ENCODE measurements at regions not wholly inside any gene's neighbourhood (a gene's known extent, or its start where the extent isn't known, plus 50 kb on each side); places are given as distances from the start of the nearest gene placed in this dataset.

DNA sequence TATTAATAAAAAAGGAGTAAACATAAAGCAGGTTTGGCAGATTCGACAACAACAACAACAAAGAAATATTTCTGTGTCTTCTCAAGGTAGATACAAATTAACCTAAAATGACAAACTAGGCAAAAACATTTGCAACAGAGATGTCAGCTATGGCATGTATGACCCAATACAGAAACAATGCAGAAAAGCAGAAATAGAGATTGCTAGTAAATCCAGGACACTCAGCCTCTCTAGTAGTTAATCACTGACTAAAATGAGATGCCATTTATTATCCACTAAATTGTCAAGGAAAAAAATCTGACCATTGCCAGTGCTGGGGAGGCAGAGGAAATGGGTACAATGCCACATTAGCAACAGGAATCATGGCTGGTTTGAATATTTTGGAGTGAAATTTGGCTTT is 250.5 kb downstream of the TEX29 start:
- Mint-ChIP-seq H3K9me3 (peaks cover 29 to 58% (median 41%) of the 10 kb centered on the region in 7 donors), H3K36me3 (no peaks in the 10 kb centered on the region), H3K4me3 (no peak overlapping the region), H3K27ac (no peak overlapping the region), H3K4me1 (no peaks in the 10 kb centered on the region), H3K27me3 (ENCODE audit: low read depth in 3 of 3) (no peaks in the 10 kb centered on the region)
- Histone ChIP-seq H4K20me1 (ENCODE audit: insufficient read depth, low read length) (no peaks in the 10 kb centered on the region), H2AFZ (ENCODE audit: insufficient read depth, low read depth, low read length, poor library complexity, severe bottlenecking) (no peak overlapping the region), H3K9me3 (replicated peaks in 1 of 2; ENCODE audit: control insufficient read depth in 1 of 2, insufficient read depth in 1 of 2, low read length in 2 of 2) (peaks cover 44 to 68% of the 10 kb centered on the region in 2 donors), H3K4me1 (ENCODE audit: control insufficient read depth in 1 of 2, insufficient read depth in 2 of 2, low read length in 2 of 2) (no peaks in the 10 kb centered on the region), H3K4me3 (replicated peaks in 1 of 3; ENCODE audit: low read depth in 2 of 3, low read length in 3 of 3) (no peak overlapping the region), H3K36me3 (replicated peaks in 1 of 2; ENCODE audit: control insufficient read depth in 1 of 2, insufficient read depth in 2 of 2, low read length in 2 of 2) (no peaks in the 10 kb centered on the region), H3K9ac (ENCODE audit: insufficient read depth, low read length, poor library complexity, severe bottlenecking) (no peak overlapping the region), H3K27ac (ENCODE audit: low read depth in 1 of 2, low read length in 2 of 2) (no peak overlapping the region), H3K27me3 (ENCODE audit: control insufficient read depth in 2 of 2, insufficient read depth in 2 of 2, low read length in 2 of 2) (no peaks in the 10 kb centered on the region), H3K79me2 (ENCODE audit: insufficient read depth, low read length) (no peaks in the 10 kb centered on the region), H3K4me2 (replicated peaks; ENCODE audit: extremely low read depth, low read length, poor library complexity, severe bottlenecking) (no peak overlapping the region)
- WGBS (ENCODE audit: insufficient coverage) = no CpG with 5 or more reads among the region's 1 CpG
- TF ChIP-seq, protein P1, sequence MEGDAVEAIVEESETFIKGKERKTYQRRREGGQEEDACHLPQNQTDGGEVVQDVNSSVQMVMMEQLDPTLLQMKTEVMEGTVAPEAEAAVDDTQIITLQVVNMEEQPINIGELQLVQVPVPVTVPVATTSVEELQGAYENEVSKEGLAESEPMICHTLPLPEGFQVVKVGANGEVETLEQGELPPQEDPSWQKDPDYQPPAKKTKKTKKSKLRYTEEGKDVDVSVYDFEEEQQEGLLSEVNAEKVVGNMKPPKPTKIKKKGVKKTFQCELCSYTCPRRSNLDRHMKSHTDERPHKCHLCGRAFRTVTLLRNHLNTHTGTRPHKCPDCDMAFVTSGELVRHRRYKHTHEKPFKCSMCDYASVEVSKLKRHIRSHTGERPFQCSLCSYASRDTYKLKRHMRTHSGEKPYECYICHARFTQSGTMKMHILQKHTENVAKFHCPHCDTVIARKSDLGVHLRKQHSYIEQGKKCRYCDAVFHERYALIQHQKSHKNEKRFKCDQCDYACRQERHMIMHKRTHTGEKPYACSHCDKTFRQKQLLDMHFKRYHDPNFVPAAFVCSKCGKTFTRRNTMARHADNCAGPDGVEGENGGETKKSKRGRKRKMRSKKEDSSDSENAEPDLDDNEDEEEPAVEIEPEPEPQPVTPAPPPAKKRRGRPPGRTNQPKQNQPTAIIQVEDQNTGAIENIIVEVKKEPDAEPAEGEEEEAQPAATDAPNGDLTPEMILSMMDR (IDR thresholded peaks at IDR 0.05) = no peak
- intact Hi-C loops (cut with micrococcal nuclease) = no loop called here
- no peak for DNase-seq

DNA sequence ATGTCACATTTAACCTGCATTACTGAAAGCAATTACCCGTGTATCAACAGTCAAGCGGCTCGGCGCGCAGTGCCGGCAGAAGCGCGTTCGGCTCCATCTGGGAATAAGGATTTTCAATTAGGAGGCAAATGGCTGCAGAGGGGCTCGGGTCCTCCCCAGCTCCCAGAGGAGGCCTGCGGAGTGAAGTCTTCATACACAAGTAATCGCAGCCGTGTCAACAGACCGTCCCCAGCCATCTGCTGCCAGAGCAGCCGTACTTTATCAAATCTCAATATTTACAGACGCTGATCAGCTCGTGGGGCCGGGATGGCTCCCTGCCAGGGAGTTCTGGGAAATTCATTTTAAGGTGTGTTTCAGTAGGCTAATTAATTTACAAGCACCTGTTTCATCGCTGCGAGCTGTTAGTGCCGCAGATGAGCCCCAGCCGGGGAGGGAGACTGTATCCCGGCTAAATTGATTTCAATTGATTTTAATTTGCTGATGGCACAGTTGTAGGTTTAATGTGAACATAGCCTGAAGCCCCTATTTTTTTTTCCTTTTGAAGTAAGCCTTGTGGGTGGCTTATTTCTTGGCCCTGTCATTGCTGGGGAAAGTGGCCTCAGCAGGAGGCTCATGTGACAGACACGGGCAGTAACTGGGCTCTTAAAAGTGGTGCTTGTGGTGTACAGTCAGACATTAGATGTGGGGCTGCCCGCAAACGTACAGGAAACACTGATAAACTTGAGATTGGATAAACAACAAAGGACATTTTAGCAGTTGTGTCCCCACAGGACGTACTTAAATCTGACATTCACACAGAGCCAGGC is 252.7 kb downstream of the TEX29 start:
- H3K4me3 Mint-ChIP-seq = no peak overlapping the region
- intact Hi-C loops (cut with micrococcal nuclease) = no loop called here
- Histone ChIP-seq H3K9ac (ENCODE audit: insufficient read depth, low read length, poor library complexity, severe bottlenecking) (no peak overlapping the region), H3K27me3 (ENCODE audit: control insufficient read depth in 2 of 2, insufficient read depth in 2 of 2, low read length in 2 of 2) (no peaks in the 10 kb centered on the region), H3K9me3 (replicated peaks in 1 of 2; ENCODE audit: control insufficient read depth in 1 of 2, insufficient read depth in 1 of 2, low read length in 2 of 2) (peaks cover 35 to 47% of the 10 kb centered on the region in 2 donors), H2AFZ (ENCODE audit: insufficient read depth, low read depth, low read length, poor library complexity, severe bottlenecking) (no peak overlapping the region), H3K36me3 (replicated peaks in 1 of 2; ENCODE audit: control insufficient read depth in 1 of 2, insufficient read depth in 2 of 2, low read length in 2 of 2) (no peaks in the 10 kb centered on the region), H3K4me1 (ENCODE audit: control insufficient read depth in 1 of 2, insufficient read depth in 2 of 2, low read length in 2 of 2) (no peaks in the 10 kb centered on the region), H4K20me1 (ENCODE audit: insufficient read depth, low read length) (no peaks in the 10 kb centered on the region), H3K27ac (ENCODE audit: low read depth in 1 of 2, low read length in 2 of 2) (no peak overlapping the region), H3K79me2 (ENCODE audit: insufficient read depth, low read length) (no peaks in the 10 kb centered on the region), H3K4me3 (replicated peaks in 1 of 3; ENCODE audit: low read depth in 2 of 3, low read length in 3 of 3) (no peak overlapping the region), H3K4me2 (replicated peaks; ENCODE audit: extremely low read depth, low read length, poor library complexity, severe bottlenecking) (no peak overlapping the region)
- TF ChIP-seq, protein P1 (IDR thresholded peaks at IDR 0.05) = no peak
- no peak for DNase-seq
- no peaks in the 10 kb centered on the region for H3K4me1 Mint-ChIP-seq
- no peaks in the 10 kb centered on the region for H3K27me3 Mint-ChIP-seq (ENCODE audit: low read depth in 3 of 3)
- WGBS (ENCODE audit: insufficient coverage) = 95% methylated on average over 14 of the region's 27 CpGs
- H3K27ac Mint-ChIP-seq = no peak overlapping the region
- peaks cover 20 to 55% (median 37%) of the 10 kb centered on the region in 7 donors for H3K9me3 Mint-ChIP-seq
- no peaks in the 10 kb centered on the region for H3K36me3 Mint-ChIP-seq

All from CD14-positive monocyte (primary cell).